ENCODE measurements at regions not wholly inside any gene's neighbourhood (a gene's known extent, or its start where the extent isn't known, plus 50 kb on each side); places are given as distances from the start of the nearest gene placed in this dataset.

GRCh38 chr17:33484559-33484958, 191.5 kb upstream of the ASIC2 start:
- no peak for DNase-seq (ENCODE audit: low read depth)
- TF ChIP-seq CTCF (conservative IDR thresholded peaks at IDR 0.05; ENCODE audit: low read depth, low read length), result no peak
- H3K4me3 ChIP-seq (ENCODE audit: low read depth, low read length), result no peak overlapping the region

GRCh38 chr17:33486135-33486885, 193.2 kb upstream of the ASIC2 start:
- TF ChIP-seq CTCF (conservative IDR thresholded peaks at IDR 0.05; ENCODE audit: low read depth, low read length), result no peak
- no peak for DNase-seq (ENCODE audit: low read depth)
- H3K4me3 ChIP-seq (ENCODE audit: low read depth, low read length), result no peak overlapping the region

- H3K4me3 ChIP-seq (ENCODE audit: low read depth, low read length), result no peak overlapping the region
- no peak for TF ChIP-seq CTCF (conservative IDR thresholded peaks at IDR 0.05; ENCODE audit: low read depth, low read length)
- no peak for DNase-seq (ENCODE audit: low read depth)
Observed at GRCh38 chr17:33487187-33487879, 194.2 kb upstream of the ASIC2 start.

- TF ChIP-seq CTCF (conservative IDR thresholded peaks at IDR 0.05; ENCODE audit: low read depth, low read length), result no peak
- H3K4me3 ChIP-seq (ENCODE audit: low read depth, low read length), result no peak overlapping the region
- no peak for DNase-seq (ENCODE audit: low read depth)
Observed at GRCh38 chr17:33491871-33492481, 198.9 kb upstream of the ASIC2 start.

- DNase-seq (ENCODE audit: low read depth), result no peak
- no peak for TF ChIP-seq CTCF (conservative IDR thresholded peaks at IDR 0.05; ENCODE audit: low read depth, low read length)
- H3K4me3 ChIP-seq (ENCODE audit: low read depth, low read length), result no peak overlapping the region
Observed at GRCh38 chr17:33492731-33493265, 199.7 kb upstream of the ASIC2 start.

GRCh38 chr17:33493566-33493965, 200.5 kb upstream of the ASIC2 start:
- no peak overlapping the region for H3K4me3 ChIP-seq (ENCODE audit: low read depth, low read length)
- TF ChIP-seq CTCF (conservative IDR thresholded peaks at IDR 0.05; ENCODE audit: low read depth, low read length), result no peak
- no peak for DNase-seq (ENCODE audit: low read depth)
